Lower leg skin (tissue), 4 donors: ENCODE measurements at regions not wholly inside any gene's neighbourhood (a gene's known extent, or its start where the extent isn't known, plus 50 kb on each side); places are given as distances from the start of the nearest gene placed in this dataset.

Experiments used
- DNase-seq, 2 donors: peaks; one replicate each; pipeline ENCODE4 v3.0.0-alpha.2; 2019; ENCODE audit warnings: low spot score in 2 of 2
- H3K4me3 ChIP-seq: fragments of 200-600 bp; sonication (generic); 2 replicates; pipeline ENCODE4 v1.5.1; 2017; ENCODE audit warnings: mild to moderate bottlenecking, low read depth; ENCODE audit not compliant: poor library complexity, severe bottlenecking
- POLR2A ChIP-seq, 2 donors: fragments of 450-650 bp; IDR thresholded peaks; one replicate each; pipeline ENCODE4 v1.6.1; 2016 to 2017; ENCODE audit warnings: antibody characterized with exemption in 2 of 2, mild to moderate bottlenecking in 1 of 2, moderate library complexity in 1 of 2
- WGBS, 2 donors: methylation state at CpG; one replicate each; pipeline ENCODE4 v1.1.5; 2018; 5-methylcytosine and 5-hydroxymethylcytosine counted together
- intact Hi-C: fragments of 100-400 bp; cut with DNase I; formaldehyde crosslinking; loops from one replicate; pipeline ENCODE4 v1.15.0; 2023; ENCODE audit warnings: low total_unique reads
- TF ChIP-seq, protein P1 (sequence below), 3 donors: fragments of 450-650 bp; IDR thresholded peaks; one replicate each; pipeline ENCODE4 v1.5.1; 2016; ENCODE audit warnings: antibody characterized with exemption in 3 of 3, mild to moderate bottlenecking in 3 of 3, moderate library complexity in 2 of 3

GRCh38 chr3:18611991-18612390, 186.9 kb upstream of the SATB1 start:
- 80 to 90% methylated on average over 1 of the region's 1 CpG for WGBS, 2 donors
- H3K4me3 ChIP-seq, result no peak overlapping the region
- no peak for DNase-seq
- intact Hi-C loops, result no loop called here
- TF ChIP-seq, protein P1, sequence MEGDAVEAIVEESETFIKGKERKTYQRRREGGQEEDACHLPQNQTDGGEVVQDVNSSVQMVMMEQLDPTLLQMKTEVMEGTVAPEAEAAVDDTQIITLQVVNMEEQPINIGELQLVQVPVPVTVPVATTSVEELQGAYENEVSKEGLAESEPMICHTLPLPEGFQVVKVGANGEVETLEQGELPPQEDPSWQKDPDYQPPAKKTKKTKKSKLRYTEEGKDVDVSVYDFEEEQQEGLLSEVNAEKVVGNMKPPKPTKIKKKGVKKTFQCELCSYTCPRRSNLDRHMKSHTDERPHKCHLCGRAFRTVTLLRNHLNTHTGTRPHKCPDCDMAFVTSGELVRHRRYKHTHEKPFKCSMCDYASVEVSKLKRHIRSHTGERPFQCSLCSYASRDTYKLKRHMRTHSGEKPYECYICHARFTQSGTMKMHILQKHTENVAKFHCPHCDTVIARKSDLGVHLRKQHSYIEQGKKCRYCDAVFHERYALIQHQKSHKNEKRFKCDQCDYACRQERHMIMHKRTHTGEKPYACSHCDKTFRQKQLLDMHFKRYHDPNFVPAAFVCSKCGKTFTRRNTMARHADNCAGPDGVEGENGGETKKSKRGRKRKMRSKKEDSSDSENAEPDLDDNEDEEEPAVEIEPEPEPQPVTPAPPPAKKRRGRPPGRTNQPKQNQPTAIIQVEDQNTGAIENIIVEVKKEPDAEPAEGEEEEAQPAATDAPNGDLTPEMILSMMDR (IDR thresholded peaks at IDR 0.05), result no peak
- TF ChIP-seq POLR2A (IDR thresholded peaks at IDR 0.05), result no peak

DNA sequence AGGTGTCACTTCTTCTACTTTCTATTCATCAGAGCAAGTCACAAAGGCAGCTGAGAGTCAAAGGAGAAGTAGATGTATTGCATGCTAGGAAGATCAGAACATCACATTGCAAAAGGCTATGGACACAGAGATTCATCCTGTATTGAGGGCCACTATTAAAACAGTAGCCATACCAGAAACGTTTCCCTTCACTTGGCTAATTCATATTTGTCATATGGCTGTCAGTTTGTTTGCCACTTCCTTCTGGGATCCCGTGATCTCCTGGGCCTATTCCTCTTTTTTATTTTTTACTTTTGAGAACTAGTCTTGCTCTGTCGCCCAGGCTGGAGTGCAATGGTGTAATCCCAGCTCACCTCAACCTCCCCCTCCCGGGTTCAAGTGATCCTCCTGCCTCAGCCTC, 184.0 kb upstream of the SATB1 start:
- DNase-seq, result no peak
- 72 to 81% methylated on average over 4 of the region's 4 CpGs for WGBS, 2 donors
- H3K4me3 ChIP-seq, result no peak overlapping the region
- intact Hi-C loops, result no loop called here
- TF ChIP-seq, protein P1 (IDR thresholded peaks at IDR 0.05), result no peak
- no peak for TF ChIP-seq POLR2A (IDR thresholded peaks at IDR 0.05)

DNA sequence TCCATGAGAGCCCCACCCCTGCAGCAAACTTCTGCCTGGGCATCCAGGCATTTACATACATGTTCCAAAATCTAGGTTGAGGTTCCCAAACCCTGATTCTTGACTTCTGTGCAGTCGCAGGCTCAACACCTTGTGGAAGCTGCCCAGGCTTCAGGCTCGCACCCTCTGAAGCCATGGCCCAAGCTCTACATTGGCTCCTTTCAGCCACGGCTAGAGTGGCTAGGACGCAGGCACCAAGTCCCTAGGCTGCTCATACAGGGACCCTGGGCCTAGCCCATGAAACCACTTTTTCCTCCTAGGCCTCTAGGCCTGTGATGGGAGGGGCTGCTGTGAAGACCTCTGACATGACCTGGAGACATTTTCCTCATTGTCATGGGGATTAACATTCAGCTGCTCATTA, 172.8 kb upstream of the SATB1 start:
- no peak overlapping the region for H3K4me3 ChIP-seq
- 98 to 100% methylated on average over 4 of the region's 4 CpGs for WGBS, 2 donors
- intact Hi-C loops, result no loop called here
- no peak for DNase-seq
- no peak for TF ChIP-seq POLR2A (IDR thresholded peaks at IDR 0.05)
- TF ChIP-seq, protein P1 (IDR thresholded peaks at IDR 0.05), result no peak

GRCh38 chr3:18593231-18593630, 168.1 kb upstream of the SATB1 start:
- H3K4me3 ChIP-seq, result no peak overlapping the region
- DNase-seq, result no peak
- 2 to 35% methylated on average over 1 of the region's 1 CpG for WGBS, 2 donors
- intact Hi-C loops, result no loop called here
- TF ChIP-seq POLR2A (IDR thresholded peaks at IDR 0.05), result no peak
- TF ChIP-seq, protein P1 (IDR thresholded peaks at IDR 0.05), result no peak

DNA sequence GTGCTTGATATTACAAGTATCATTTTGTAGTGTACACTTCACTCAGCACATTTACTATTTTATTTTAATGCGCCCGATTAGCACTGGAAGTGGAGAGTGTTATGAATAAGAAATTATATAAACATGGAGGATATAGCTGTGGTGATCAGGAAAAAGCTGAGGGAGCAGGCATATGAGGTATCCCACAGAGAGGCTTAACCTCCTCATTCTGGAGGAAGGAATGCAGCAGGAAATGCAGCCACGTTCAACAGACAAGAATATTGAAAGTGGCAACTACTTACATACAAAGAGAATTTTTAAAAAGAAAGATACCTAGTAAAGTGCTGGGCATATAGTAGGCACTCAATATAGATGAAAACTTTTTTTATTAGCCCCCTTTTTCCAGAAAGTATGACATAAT, 166.0 kb upstream of the SATB1 start:
- intact Hi-C loops, result no loop called here
- WGBS, 2 donors, result 63 to 66% methylated on average over 3 of the region's 3 CpGs
- no peak for DNase-seq
- no peak overlapping the region for H3K4me3 ChIP-seq
- no peak for TF ChIP-seq POLR2A (IDR thresholded peaks at IDR 0.05)
- TF ChIP-seq, protein P1 (IDR thresholded peaks at IDR 0.05), result no peak

DNA sequence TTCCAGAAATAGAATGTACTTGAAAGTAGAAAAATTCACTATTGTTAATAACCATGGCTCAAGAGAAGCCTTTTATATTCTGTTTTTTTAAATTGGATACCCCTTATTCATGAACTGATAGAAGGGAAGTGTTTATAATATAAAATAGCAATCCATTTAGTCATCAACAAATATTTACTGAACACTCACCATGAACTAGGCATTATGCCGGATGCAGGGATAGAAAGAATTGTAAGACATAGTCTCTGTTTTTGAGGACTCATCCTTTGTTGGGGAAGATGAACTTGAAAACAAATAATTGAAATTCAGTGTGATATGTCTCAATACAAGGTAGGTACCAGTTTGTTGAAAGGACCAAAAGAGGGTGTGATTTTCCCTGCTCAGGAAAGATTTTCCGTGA, 160.9 kb upstream of the SATB1 start:
- 85 to 95% methylated on average over 2 of the region's 2 CpGs for WGBS, 2 donors
- intact Hi-C loops, result no loop called here
- TF ChIP-seq POLR2A (IDR thresholded peaks at IDR 0.05), result no peak
- TF ChIP-seq, protein P1 (IDR thresholded peaks at IDR 0.05), result no peak

More for the DNA sequence above, 160.9 kb upstream of the SATB1 start:
- no peak for DNase-seq
- H3K4me3 ChIP-seq, result no peak overlapping the region
